Endothelial cell (in vitro differentiated cells): ENCODE measurements at regions not wholly inside any gene's neighbourhood (a gene's known extent, or its start where the extent isn't known, plus 50 kb on each side); places are given as distances from the start of the nearest gene placed in this dataset.

Experiments used
- DNase-seq: peaks from one replicate; pipeline ENCODE4 v3.0.0; 2021; ENCODE audit warnings: low spot score
- H3K27ac Mint-ChIP-seq: one replicate; pipeline ENCODE4 v1.8.0; 2021; ENCODE audit warnings: mixed read lengths, inconsistent platforms; ENCODE audit not compliant: unreplicated experiment
- H3K27me3 Mint-ChIP-seq: one replicate; pipeline ENCODE4 v1.8.0; 2021; ENCODE audit warnings: mild to moderate bottlenecking, moderate library complexity, mixed read lengths, inconsistent platforms; ENCODE audit not compliant: unreplicated experiment
- H3K36me3 Mint-ChIP-seq: one replicate; pipeline ENCODE4 v1.8.0; 2021; ENCODE audit warnings: mild to moderate bottlenecking, low read depth, mixed read lengths, inconsistent platforms; ENCODE audit not compliant: unreplicated experiment
- H3K4me1 Mint-ChIP-seq: one replicate; pipeline ENCODE4 v1.8.0; 2021; ENCODE audit warnings: mild to moderate bottlenecking, mixed read lengths, inconsistent platforms; ENCODE audit not compliant: unreplicated experiment
- H3K4me3 Mint-ChIP-seq: one replicate; pipeline ENCODE4 v1.8.0; 2021; ENCODE audit warnings: mild to moderate bottlenecking, mixed read lengths, inconsistent platforms; ENCODE audit not compliant: unreplicated experiment
- H3K9me3 Mint-ChIP-seq: one replicate; pipeline ENCODE4 v1.8.0; 2021; ENCODE audit warnings: mixed read lengths, inconsistent platforms; ENCODE audit not compliant: unreplicated experiment
- CTCF ChIP-seq: fragments of 200-600 bp; sonication (generic); IDR thresholded peaks from one replicate; pipeline ENCODE4 v1.5.0; 2021; ENCODE audit warnings: antibody characterized with exemption; ENCODE audit not compliant: unreplicated experiment

DNA sequence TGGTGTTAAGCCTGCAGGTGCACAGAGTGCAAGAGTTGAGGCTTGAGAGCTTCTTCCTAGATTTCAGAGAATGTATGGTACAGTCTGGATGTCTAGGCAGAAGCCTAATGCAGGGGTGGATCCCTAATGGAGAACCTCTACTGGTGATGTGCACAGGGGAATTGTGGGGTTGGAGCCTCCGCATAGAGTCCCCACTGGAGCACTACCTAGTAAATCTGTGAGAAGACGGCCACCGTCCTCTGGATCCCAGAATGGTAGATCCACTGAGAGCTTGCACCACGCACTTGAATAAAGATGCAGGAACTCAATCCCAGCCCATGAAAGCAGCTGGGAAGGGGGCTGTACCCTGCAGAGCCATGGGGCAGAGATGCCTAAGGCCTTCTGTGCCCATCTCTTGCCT, 699.4 kb upstream of the FAM174A start:
- no peaks in the 10 kb centered on the region for H3K4me1 Mint-ChIP-seq
- H3K4me3 Mint-ChIP-seq, result no peak overlapping the region
- no peak overlapping the region for H3K27ac Mint-ChIP-seq
- no peak for TF ChIP-seq CTCF
- no peaks in the 10 kb centered on the region for H3K27me3 Mint-ChIP-seq
- no peaks in the 10 kb centered on the region for H3K36me3 Mint-ChIP-seq
- no peaks in the 10 kb centered on the region for H3K9me3 Mint-ChIP-seq
- DNase-seq, result no peak

GRCh38 chr5:99827136-99827535, 708.0 kb upstream of the FAM174A start:
- Mint-ChIP-seq H3K27ac (no peak overlapping the region), H3K4me3 (no peak overlapping the region), H3K27me3 (no peaks in the 10 kb centered on the region), H3K9me3 (no peaks in the 10 kb centered on the region), H3K36me3 (no peaks in the 10 kb centered on the region), H3K4me1 (peaks cover 12% of the 10 kb centered on the region)
- TF ChIP-seq CTCF, result no peak
- DNase-seq, result no peak

DNA sequence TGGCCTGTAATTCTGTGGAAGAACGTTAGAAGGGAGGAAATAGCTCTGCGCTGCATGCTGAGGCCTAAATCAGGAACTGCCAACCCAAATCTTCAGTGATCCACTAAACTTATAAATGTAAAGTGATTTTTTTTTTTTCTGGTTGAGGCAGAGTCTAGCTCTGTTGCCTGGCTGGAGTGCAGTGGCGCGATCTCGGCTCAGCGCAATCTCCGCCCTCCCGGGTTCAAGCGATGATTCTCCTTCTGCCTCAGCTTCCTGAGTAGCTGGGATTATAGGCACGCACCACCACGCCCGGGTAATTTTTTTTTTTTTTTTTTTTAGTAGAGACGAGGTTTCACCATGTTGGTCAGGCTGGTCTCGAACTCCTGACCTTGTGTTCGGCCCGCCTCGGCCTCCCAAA, 717.4 kb upstream of the FAM174A start:
- Mint-ChIP-seq H3K27ac (no peak overlapping the region), H3K36me3 (no peaks in the 10 kb centered on the region), H3K4me1 (no peaks in the 10 kb centered on the region), H3K27me3 (no peaks in the 10 kb centered on the region), H3K9me3 (no peaks in the 10 kb centered on the region), H3K4me3 (no peak overlapping the region)
- DNase-seq, result no peak
- no peak for TF ChIP-seq CTCF

DNA sequence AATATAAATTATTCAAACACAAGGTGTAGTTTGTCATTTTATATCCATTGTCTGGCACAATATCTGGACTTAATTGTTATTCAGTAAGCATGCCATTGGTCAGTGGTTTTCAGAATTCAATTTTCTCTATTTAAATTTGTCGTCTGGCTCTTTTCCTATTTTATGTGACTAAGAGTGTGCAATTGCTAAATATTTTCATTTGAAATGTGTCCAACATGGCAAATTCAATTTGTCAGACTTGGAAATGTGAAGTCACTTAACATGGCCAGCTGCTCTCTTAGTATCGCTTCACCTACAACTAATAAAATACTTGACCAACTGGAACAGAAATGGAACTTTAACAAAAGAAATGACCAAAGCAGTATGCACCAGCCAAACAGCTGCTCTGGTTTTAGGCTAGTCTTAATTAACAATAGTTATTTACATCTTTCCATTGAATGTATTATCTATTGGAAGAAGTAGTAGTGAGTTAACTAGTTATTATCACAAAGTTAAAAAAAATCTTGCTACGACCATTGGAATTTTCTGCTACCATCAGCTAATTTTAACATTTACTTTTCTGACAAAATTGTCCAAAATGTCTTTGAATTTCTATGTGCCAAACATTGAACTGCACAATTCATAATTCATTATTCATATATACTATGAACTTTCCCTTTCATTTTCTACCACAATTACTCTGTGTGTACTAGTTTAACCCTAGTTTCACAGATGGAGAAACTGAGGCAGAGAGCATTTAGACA, 720.7 kb upstream of the FAM174A start:
- no peak overlapping the region for H3K4me3 Mint-ChIP-seq
- no peak for TF ChIP-seq CTCF
- DNase-seq, result no peak
- no peaks in the 10 kb centered on the region for H3K9me3 Mint-ChIP-seq
- H3K27ac Mint-ChIP-seq, result no peak overlapping the region
- H3K36me3 Mint-ChIP-seq, result no peaks in the 10 kb centered on the region
- H3K27me3 Mint-ChIP-seq, result no peaks in the 10 kb centered on the region
- H3K4me1 Mint-ChIP-seq, result no peaks in the 10 kb centered on the region

DNA sequence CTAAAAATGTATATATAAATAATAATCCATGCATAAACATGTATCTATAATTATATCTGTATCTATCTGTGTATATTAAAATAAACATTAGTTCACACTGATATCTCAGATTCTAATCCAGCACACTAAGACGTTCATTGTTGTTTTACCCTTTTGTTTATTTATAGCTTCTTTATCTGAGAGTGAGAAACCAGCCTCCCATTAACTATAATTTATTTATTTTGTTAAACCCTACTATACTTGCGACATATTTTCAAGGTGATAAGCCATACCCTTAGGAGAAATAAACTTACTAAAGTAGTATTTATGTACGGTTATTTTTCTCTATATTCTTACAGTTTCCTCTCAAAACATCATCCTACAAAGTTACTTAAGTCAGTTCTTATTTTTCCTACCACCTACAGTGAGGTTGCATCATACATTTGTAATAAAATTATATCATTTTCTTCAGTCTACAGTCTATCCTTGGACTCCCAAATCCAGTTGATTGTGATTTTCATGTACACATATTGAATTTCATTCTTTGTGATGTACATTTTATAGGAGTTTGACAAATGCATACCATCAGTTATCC, 726.4 kb upstream of the FAM174A start:
- no peak overlapping the region for H3K27ac Mint-ChIP-seq
- H3K27me3 Mint-ChIP-seq, result no peaks in the 10 kb centered on the region
- no peak for TF ChIP-seq CTCF
- DNase-seq, result no peak
- H3K4me1 Mint-ChIP-seq, result no peaks in the 10 kb centered on the region
- no peaks in the 10 kb centered on the region for H3K36me3 Mint-ChIP-seq
- H3K9me3 Mint-ChIP-seq, result no peaks in the 10 kb centered on the region
- H3K4me3 Mint-ChIP-seq, result no peak overlapping the region
